22Rv1 (cell line): ENCODE measurements at regions not wholly inside any gene's neighbourhood (a gene's known extent, or its start where the extent isn't known, plus 50 kb on each side); places are given as distances from the start of the nearest gene placed in this dataset.
"Not testable (repeated sequence)": the region's sequence is repeated elsewhere in the genome, so short reads cannot be mapped to it uniquely, and the experiment has no call there.

Experiments used
- H3K27ac ChIP-seq: fragments of 450-650 bp; 2 replicates; pipeline ENCODE4 v1.5.1; 2017
- CTCF ChIP-seq: fragments of 450-650 bp; IDR thresholded peaks from 2 replicates; pipeline ENCODE4 v1.5.1; 2017; ENCODE audit warnings: mild to moderate bottlenecking
- ZFX ChIP-seq: fragments of 450-650 bp; IDR thresholded peaks from 2 replicates; pipeline ENCODE4 v1.6.1; 2017; ENCODE audit warnings: antibody characterized with exemption, borderline replicate concordance

GRCh38 chr5:163106098-163106497, 331.3 kb upstream of the CCNG1 start:
- no peak overlapping the region for H3K27ac ChIP-seq
- TF ChIP-seq CTCF, result no peak
- TF ChIP-seq ZFX, result no peak

GRCh38 chr5:163108351-163108750, 329.0 kb upstream of the CCNG1 start:
- H3K27ac ChIP-seq, result no peak overlapping the region
- no peak for TF ChIP-seq ZFX
- TF ChIP-seq CTCF, result no peak

GRCh38 chr5:163115011-163115410, 322.4 kb upstream of the CCNG1 start:
- TF ChIP-seq CTCF (no peak), ZFX (no peak)
- H3K27ac ChIP-seq, result no peak overlapping the region

- H3K27ac ChIP-seq, result not testable (repeated sequence)
Measured at GRCh38 chr5:163116618-163117017, 320.8 kb upstream of the CCNG1 start.

- TF ChIP-seq ZFX (no peak), CTCF (no peak)
- H3K27ac ChIP-seq, result no peak overlapping the region
Measured at GRCh38 chr5:163134061-163134460, 303.3 kb upstream of the CCNG1 start.

- H3K27ac ChIP-seq, result no peak overlapping the region
- TF ChIP-seq ZFX (no peak), CTCF (no peak)
Measured at GRCh38 chr5:163135849-163136248, 301.5 kb upstream of the CCNG1 start.

- TF ChIP-seq CTCF, result no peak
- TF ChIP-seq ZFX, result no peak
Measured at GRCh38 chr5:163161512-163161911, 275.9 kb upstream of the CCNG1 start.

GRCh38 chr5:163162645-163163044, 274.8 kb upstream of the CCNG1 start:
- no peak overlapping the region for H3K27ac ChIP-seq
- TF ChIP-seq CTCF, result no peak
- no peak for TF ChIP-seq ZFX

More at GRCh38 chr5:163161512-163161911, 275.9 kb upstream of the CCNG1 start:
- H3K27ac ChIP-seq, result no peak overlapping the region
